ENCODE measurements at regions not wholly inside any gene's neighbourhood (a gene's known extent, or its start where the extent isn't known, plus 50 kb on each side); places are given as distances from the start of the nearest gene placed in this dataset.

DNA sequence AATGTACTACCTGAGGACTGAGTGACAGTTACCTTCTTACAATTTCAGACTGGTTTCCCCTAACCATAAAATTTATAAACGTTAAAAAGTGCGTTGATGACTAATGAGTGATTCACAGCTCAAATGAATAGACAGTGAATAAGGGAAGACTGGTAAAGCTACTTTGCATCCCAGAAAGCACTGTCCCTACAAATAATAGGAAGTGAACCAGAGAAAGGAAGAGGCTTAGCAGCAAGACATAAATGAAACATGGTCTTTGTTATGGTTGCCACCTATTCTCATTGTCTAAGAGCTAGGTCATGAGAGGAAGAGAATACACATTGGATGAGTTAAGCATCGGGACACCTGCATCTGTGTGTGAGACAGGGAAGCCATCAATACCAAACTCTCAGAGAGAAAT, 849.2 kb downstream of the TAF11L14 start:
- Histone ChIP-seq H2BK5ac (ENCODE audit: low read depth, low read length, poor library complexity) (no peak overlapping the region), H3K79me1 (ENCODE audit: low read length) (no peaks in the 10 kb centered on the region), H2AK5ac (ENCODE audit: low read length) (no peak overlapping the region), H4K8ac (ENCODE audit: low read depth, low read length) (no peak overlapping the region), H2BK12ac (ENCODE audit: low read length) (no peak overlapping the region), H3K4me3 (ENCODE audit: low read depth, low read length) (no peak overlapping the region), H3K27ac (ENCODE audit: low read depth, low read length) (no peak overlapping the region), H3K79me2 (ENCODE audit: control insufficient read depth, insufficient read depth, low read length, poor library complexity) (no peaks in the 10 kb centered on the region), H4K12ac (ENCODE audit: low read depth, low read length) (no peak overlapping the region), H3K23ac (ENCODE audit: low read length) (no peak overlapping the region), H3K27me3 (ENCODE audit: insufficient read depth, low read length) (no peaks in the 10 kb centered on the region), H3K18ac (ENCODE audit: low read length) (no peak overlapping the region), H3K14ac (ENCODE audit: low read length) (no peak overlapping the region), H3K9me3 (ENCODE audit: insufficient read depth, low read depth, low read length) (no peaks in the 10 kb centered on the region), H3K36me3 (ENCODE audit: control insufficient read depth in 1 of 2, insufficient read depth in 2 of 2, low read length in 2 of 2) (no peaks in the 10 kb centered on the region), H2AFZ (ENCODE audit: insufficient read depth, low read length, poor library complexity) (no peak overlapping the region), H3K4me2 (ENCODE audit: low read length) (no peak overlapping the region), H3K9ac (ENCODE audit: low read length) (no peak overlapping the region), H2BK120ac (ENCODE audit: insufficient read depth, low read length, poor library complexity) (no peak overlapping the region), H3K4me1 (ENCODE audit: control insufficient read depth in 1 of 2, insufficient read depth in 2 of 2, low read length in 2 of 2) (peaks cover 0 to 2% of the 10 kb centered on the region in 2 experiments), H4K91ac (ENCODE audit: low read depth, low read length) (no peak overlapping the region), H3K4ac (ENCODE audit: low read depth, low read length) (no peak overlapping the region)
- DNase-seq: no peak
- WGBS (ENCODE audit: extremely low coverage, insufficient coverage, insufficient read length): no CpG with 5 or more reads among the region's 3 CpGs

GRCh38 chr5:18487928-18488480, 853.7 kb downstream of the TAF11L14 start:
- H3K4me1 ChIP-seq (ENCODE audit: control insufficient read depth in 1 of 2, insufficient read depth in 2 of 2, low read length in 2 of 2): no peaks in the 10 kb centered on the region
- H3K27ac ChIP-seq (ENCODE audit: low read depth, low read length): no peak overlapping the region
- WGBS (ENCODE audit: extremely low coverage, insufficient coverage, insufficient read length): no CpG with 5 or more reads among the region's 4 CpGs
- H3K79me1 ChIP-seq (ENCODE audit: low read length): no peaks in the 10 kb centered on the region
- no peak overlapping the region for H2BK120ac ChIP-seq (ENCODE audit: insufficient read depth, low read length, poor library complexity)
- no peaks in the 10 kb centered on the region for H3K36me3 ChIP-seq (ENCODE audit: control insufficient read depth in 1 of 2, insufficient read depth in 2 of 2, low read length in 2 of 2)
- no peak overlapping the region for H4K91ac ChIP-seq (ENCODE audit: low read depth, low read length)
- H3K4me3 ChIP-seq (ENCODE audit: low read depth, low read length): no peak overlapping the region
- H4K12ac ChIP-seq (ENCODE audit: low read depth, low read length): no peak overlapping the region
- H3K23ac ChIP-seq (ENCODE audit: low read length): no peak overlapping the region
- H2BK12ac ChIP-seq (ENCODE audit: low read length): no peak overlapping the region
- H2AK5ac ChIP-seq (ENCODE audit: low read length): no peak overlapping the region
- no peak overlapping the region for H3K14ac ChIP-seq (ENCODE audit: low read length)
- DNase-seq: no peak
- H3K18ac ChIP-seq (ENCODE audit: low read length): no peak overlapping the region
- H3K79me2 ChIP-seq (ENCODE audit: control insufficient read depth, insufficient read depth, low read length, poor library complexity): no peaks in the 10 kb centered on the region
- no peak overlapping the region for H3K4me2 ChIP-seq (ENCODE audit: low read length)
- H4K8ac ChIP-seq (ENCODE audit: low read depth, low read length): no peak overlapping the region
- H3K27me3 ChIP-seq (ENCODE audit: insufficient read depth, low read length): no peaks in the 10 kb centered on the region
- H3K4ac ChIP-seq (ENCODE audit: low read depth, low read length): no peak overlapping the region
- no peaks in the 10 kb centered on the region for H3K9me3 ChIP-seq (ENCODE audit: insufficient read depth, low read depth, low read length)
- H3K9ac ChIP-seq (ENCODE audit: low read length): no peak overlapping the region
- no peak overlapping the region for H2AFZ ChIP-seq (ENCODE audit: insufficient read depth, low read length, poor library complexity)
- H2BK5ac ChIP-seq (ENCODE audit: low read depth, low read length, poor library complexity): no peak overlapping the region

DNA sequence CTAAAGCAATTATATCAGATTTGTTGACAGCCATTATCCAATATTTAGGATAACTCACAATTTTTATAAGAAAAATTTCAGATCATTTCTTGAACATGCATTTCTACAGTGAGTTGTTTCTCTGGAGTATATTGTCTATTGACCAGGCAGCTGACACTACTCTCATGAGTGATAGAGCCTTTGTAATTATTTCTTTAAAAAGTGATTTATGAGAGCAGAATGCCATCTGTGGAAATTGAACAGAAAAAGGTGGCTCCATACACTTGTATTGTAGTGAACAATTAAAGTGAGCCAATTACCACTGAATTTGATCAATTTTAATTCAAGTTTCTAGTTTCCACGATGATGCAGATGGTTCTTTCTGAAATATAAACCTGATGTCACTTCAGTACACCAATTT, 855.4 kb downstream of the TAF11L14 start:
- H3K4me2 ChIP-seq (ENCODE audit: low read length): no peak overlapping the region
- no peak overlapping the region for H4K12ac ChIP-seq (ENCODE audit: low read depth, low read length)
- no peak overlapping the region for H2BK120ac ChIP-seq (ENCODE audit: insufficient read depth, low read length, poor library complexity)
- no peak overlapping the region for H4K8ac ChIP-seq (ENCODE audit: low read depth, low read length)
- no peaks in the 10 kb centered on the region for H3K27me3 ChIP-seq (ENCODE audit: insufficient read depth, low read length)
- H3K9ac ChIP-seq (ENCODE audit: low read length): no peak overlapping the region
- H2AFZ ChIP-seq (ENCODE audit: insufficient read depth, low read length, poor library complexity): no peak overlapping the region
- no peak overlapping the region for H3K23ac ChIP-seq (ENCODE audit: low read length)
- H3K14ac ChIP-seq (ENCODE audit: low read length): no peak overlapping the region
- no CpG with 5 or more reads among the region's 1 CpG for WGBS (ENCODE audit: extremely low coverage, insufficient coverage, insufficient read length)
- H3K79me1 ChIP-seq (ENCODE audit: low read length): no peaks in the 10 kb centered on the region
- H3K36me3 ChIP-seq (ENCODE audit: control insufficient read depth in 1 of 2, insufficient read depth in 2 of 2, low read length in 2 of 2): no peaks in the 10 kb centered on the region
- H3K4ac ChIP-seq (ENCODE audit: low read depth, low read length): no peak overlapping the region
- H2BK5ac ChIP-seq (ENCODE audit: low read depth, low read length, poor library complexity): no peak overlapping the region
- no peaks in the 10 kb centered on the region for H3K79me2 ChIP-seq (ENCODE audit: control insufficient read depth, insufficient read depth, low read length, poor library complexity)
- no peak overlapping the region for H4K91ac ChIP-seq (ENCODE audit: low read depth, low read length)
- no peak overlapping the region for H3K27ac ChIP-seq (ENCODE audit: low read depth, low read length)
- no peaks in the 10 kb centered on the region for H3K9me3 ChIP-seq (ENCODE audit: insufficient read depth, low read depth, low read length)
- H3K18ac ChIP-seq (ENCODE audit: low read length): no peak overlapping the region
- H3K4me3 ChIP-seq (ENCODE audit: low read depth, low read length): no peak overlapping the region
- H3K4me1 ChIP-seq (ENCODE audit: control insufficient read depth in 1 of 2, insufficient read depth in 2 of 2, low read length in 2 of 2): no peaks in the 10 kb centered on the region
- H2BK12ac ChIP-seq (ENCODE audit: low read length): no peak overlapping the region
- DNase-seq: no peak
- H2AK5ac ChIP-seq (ENCODE audit: low read length): no peak overlapping the region

DNA sequence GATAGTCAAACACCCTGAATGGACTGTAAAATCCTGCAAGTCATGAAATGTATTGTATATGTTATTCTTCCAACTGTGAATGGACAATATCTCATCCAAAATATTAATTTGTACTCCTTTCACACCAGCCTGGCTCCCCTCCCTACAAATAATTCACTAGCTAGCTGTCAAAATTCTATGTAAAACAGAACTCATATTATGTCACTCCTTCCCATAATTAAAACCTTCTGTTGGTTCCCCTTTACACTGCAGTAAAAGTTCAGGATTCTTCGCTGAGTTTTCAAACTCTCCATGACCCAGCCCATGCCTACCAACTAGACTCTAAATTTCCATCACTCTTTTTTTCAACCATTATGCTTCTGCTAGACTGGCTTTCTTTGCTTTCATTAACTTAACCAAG, 857.1 kb downstream of the TAF11L14 start:
- Histone ChIP-seq H3K27me3 (ENCODE audit: insufficient read depth, low read length) (no peaks in the 10 kb centered on the region), H3K4me2 (ENCODE audit: low read length) (no peak overlapping the region), H4K8ac (ENCODE audit: low read depth, low read length) (no peak overlapping the region), H3K4me3 (ENCODE audit: low read depth, low read length) (no peak overlapping the region), H3K79me2 (ENCODE audit: control insufficient read depth, insufficient read depth, low read length, poor library complexity) (no peaks in the 10 kb centered on the region), H2BK5ac (ENCODE audit: low read depth, low read length, poor library complexity) (no peak overlapping the region), H4K91ac (ENCODE audit: low read depth, low read length) (no peak overlapping the region), H3K27ac (ENCODE audit: low read depth, low read length) (no peak overlapping the region), H2BK120ac (ENCODE audit: insufficient read depth, low read length, poor library complexity) (no peak overlapping the region), H3K18ac (ENCODE audit: low read length) (no peak overlapping the region), H2AK5ac (ENCODE audit: low read length) (no peak overlapping the region), H3K9ac (ENCODE audit: low read length) (no peak overlapping the region), H2AFZ (ENCODE audit: insufficient read depth, low read length, poor library complexity) (no peak overlapping the region), H3K36me3 (ENCODE audit: control insufficient read depth in 1 of 2, insufficient read depth in 2 of 2, low read length in 2 of 2) (no peaks in the 10 kb centered on the region), H3K79me1 (ENCODE audit: low read length) (no peaks in the 10 kb centered on the region), H3K14ac (ENCODE audit: low read length) (no peak overlapping the region), H3K4ac (ENCODE audit: low read depth, low read length) (no peak overlapping the region), H3K4me1 (ENCODE audit: control insufficient read depth in 1 of 2, insufficient read depth in 2 of 2, low read length in 2 of 2) (no peaks in the 10 kb centered on the region), H3K23ac (ENCODE audit: low read length) (no peak overlapping the region), H3K9me3 (ENCODE audit: insufficient read depth, low read depth, low read length) (no peaks in the 10 kb centered on the region), H4K12ac (ENCODE audit: low read depth, low read length) (no peak overlapping the region), H2BK12ac (ENCODE audit: low read length) (no peak overlapping the region)
- DNase-seq: no peak
- no CpG with 5 or more reads among the region's 1 CpG for WGBS (ENCODE audit: extremely low coverage, insufficient coverage, insufficient read length)

Data from trophoblast cell (in vitro differentiated cells and primary cell).